Immature natural killer cell (primary cell): ENCODE measurements at regions not wholly inside any gene's neighbourhood (a gene's known extent, or its start where the extent isn't known, plus 50 kb on each side); places are given as distances from the start of the nearest gene placed in this dataset.

Experiments used
- DNase-seq, 3 donors: peaks; one replicate each; pipeline ENCODE4 v3.0.0; 2022; ENCODE audit warnings: mixed read lengths in 1 of 3
- H3K27ac Mint-ChIP-seq, 6 donors: one replicate each; pipeline ENCODE4 v1.8.0; 2020; ENCODE audit warnings: mixed read lengths in 6 of 6, mild to moderate bottlenecking in 5 of 6, inconsistent platforms in 4 of 6, moderate library complexity in 3 of 6
- H3K27me3 Mint-ChIP-seq, 3 donors: one replicate each; pipeline ENCODE4 v1.8.0; 2020 to 2021; ENCODE audit warnings: low read depth in 3 of 3, mild to moderate bottlenecking in 3 of 3, mixed read lengths in 3 of 3, moderate library complexity in 3 of 3, inconsistent platforms in 1 of 3
- H3K36me3 Mint-ChIP-seq, 3 donors: one replicate each; pipeline ENCODE4 v1.8.0; 2020; ENCODE audit warnings: mixed read lengths in 3 of 3, inconsistent platforms in 2 of 3, mild to moderate bottlenecking in 2 of 3
- H3K4me1 Mint-ChIP-seq, 2 donors: one replicate each; pipeline ENCODE4 v1.8.0; 2020; ENCODE audit warnings: inconsistent platforms in 2 of 2, mild to moderate bottlenecking in 2 of 2, mixed read lengths in 2 of 2, moderate library complexity in 1 of 2
- H3K4me3 Mint-ChIP-seq, 5 donors: one replicate each; pipeline ENCODE4 v1.8.0; 2020; ENCODE audit warnings: mild to moderate bottlenecking in 5 of 5, mixed read lengths in 5 of 5, inconsistent platforms in 3 of 5, moderate library complexity in 3 of 5
- H3K9me3 Mint-ChIP-seq, 6 donors: one replicate each; pipeline ENCODE4 v1.8.0; 2020; ENCODE audit warnings: mild to moderate bottlenecking in 6 of 6, mixed read lengths in 6 of 6, inconsistent platforms in 4 of 6, moderate library complexity in 3 of 6

GRCh38 chr11:26191193-26191592, 140.7 kb upstream of the ANO3 start:
- H3K4me1 Mint-ChIP-seq: no peaks in the 10 kb centered on the region
- H3K9me3 Mint-ChIP-seq: peaks cover 0 to 36% (median 13%) of the 10 kb centered on the region in 6 donors
- H3K27me3 Mint-ChIP-seq: no peaks in the 10 kb centered on the region
- H3K4me3 Mint-ChIP-seq: no peak overlapping the region
- H3K27ac Mint-ChIP-seq: no peak overlapping the region
- H3K36me3 Mint-ChIP-seq: no peaks in the 10 kb centered on the region
- no peak for DNase-seq

GRCh38 chr11:26193694-26194365, 138.1 kb upstream of the ANO3 start:
- Mint-ChIP-seq H3K36me3 (no peaks in the 10 kb centered on the region), H3K27me3 (peaks cover 0 to 4% (median 0%) of the 10 kb centered on the region in 3 donors), H3K4me3 (no peak overlapping the region), H3K27ac (no peak overlapping the region), H3K9me3 (peaks cover 4 to 36% (median 14%) of the 10 kb centered on the region in 6 donors), H3K4me1 (no peaks in the 10 kb centered on the region)
- DNase-seq: no peak

GRCh38 chr11:26194881-26195280, 137.0 kb upstream of the ANO3 start:
- Mint-ChIP-seq H3K4me3 (no peak overlapping the region), H3K9me3 (peaks cover 4 to 33% (median 14%) of the 10 kb centered on the region in 6 donors), H3K4me1 (no peaks in the 10 kb centered on the region), H3K27me3 (peaks cover 0 to 4% (median 0%) of the 10 kb centered on the region in 3 donors), H3K36me3 (no peaks in the 10 kb centered on the region), H3K27ac (no peak overlapping the region)
- no peak for DNase-seq

GRCh38 chr11:26198532-26199096, 133.3 kb upstream of the ANO3 start:
- Mint-ChIP-seq H3K4me3 (no peak overlapping the region), H3K9me3 (peaks cover 0 to 42% (median 16%) of the 10 kb centered on the region in 6 donors), H3K27ac (no peak overlapping the region), H3K36me3 (no peaks in the 10 kb centered on the region), H3K4me1 (no peaks in the 10 kb centered on the region), H3K27me3 (peaks cover 0 to 6% (median 0%) of the 10 kb centered on the region in 3 donors)
- DNase-seq: no peak

DNA sequence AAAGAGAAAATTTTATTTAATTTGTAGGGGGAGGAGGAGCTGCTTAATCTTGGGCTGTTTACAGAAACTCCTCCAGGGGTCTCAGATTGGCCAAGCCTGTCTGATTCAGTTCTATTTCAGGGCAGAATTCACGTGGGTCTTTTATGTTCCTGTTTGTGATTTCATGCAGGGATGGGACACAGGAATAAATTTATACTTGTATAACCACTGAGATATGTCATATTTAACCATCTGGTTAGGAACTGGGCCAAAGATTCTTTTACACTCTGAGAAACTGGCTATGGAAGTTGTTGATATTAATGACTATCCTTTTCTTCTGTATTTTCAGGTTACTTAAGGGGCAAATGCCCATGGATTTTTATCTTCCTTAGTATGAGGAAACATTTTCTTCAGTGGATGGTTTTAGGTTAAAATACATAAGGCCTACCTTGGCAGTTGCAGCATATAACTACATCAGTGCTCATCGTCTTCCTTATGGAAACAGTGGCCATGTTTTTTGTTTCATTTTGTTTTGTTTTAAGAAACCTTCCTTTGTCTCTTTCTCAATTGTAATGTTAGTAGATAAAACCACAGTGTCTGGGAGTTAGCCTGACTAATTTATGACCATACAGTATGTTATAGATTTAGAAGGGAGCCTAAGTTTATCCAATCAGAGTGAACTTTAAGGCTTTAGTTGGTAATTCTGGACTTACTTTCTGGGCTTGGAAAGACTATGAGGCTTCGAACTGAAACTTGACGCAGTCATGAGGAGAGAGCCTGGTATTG, 132.4 kb upstream of the ANO3 start:
- H3K27ac Mint-ChIP-seq: no peak overlapping the region
- DNase-seq: no peak
- peaks cover 0 to 6% (median 0%) of the 10 kb centered on the region in 3 donors for H3K27me3 Mint-ChIP-seq
- H3K4me1 Mint-ChIP-seq: no peaks in the 10 kb centered on the region
- no peaks in the 10 kb centered on the region for H3K36me3 Mint-ChIP-seq
- H3K4me3 Mint-ChIP-seq: no peak overlapping the region
- peaks cover 0 to 38% (median 15%) of the 10 kb centered on the region in 6 donors for H3K9me3 Mint-ChIP-seq

DNA sequence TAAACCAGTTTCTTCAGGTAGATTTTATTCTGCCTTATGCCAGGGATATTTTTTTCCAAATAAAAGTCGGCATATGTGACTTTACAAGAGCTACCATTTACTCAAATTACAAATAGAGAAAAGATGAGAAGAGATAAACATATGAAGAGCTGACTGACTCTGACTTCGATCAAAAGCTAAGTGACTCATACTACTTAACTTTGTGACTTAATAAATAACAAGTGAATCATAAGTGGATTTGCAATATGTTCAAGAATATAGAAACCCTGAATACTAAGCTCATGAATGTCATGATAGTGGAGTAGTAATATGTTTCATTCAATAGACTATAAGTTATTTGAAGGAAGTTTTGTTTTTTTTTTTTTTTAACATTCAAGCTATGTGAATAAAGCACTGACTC, 130.5 kb upstream of the ANO3 start:
- Mint-ChIP-seq H3K36me3 (no peaks in the 10 kb centered on the region), H3K4me3 (no peak overlapping the region), H3K27ac (no peak overlapping the region), H3K9me3 (peaks cover 0 to 27% (median 12%) of the 10 kb centered on the region in 6 donors), H3K4me1 (no peaks in the 10 kb centered on the region), H3K27me3 (peaks cover 0 to 6% (median 0%) of the 10 kb centered on the region in 3 donors)
- no peak for DNase-seq

- no peaks in the 10 kb centered on the region for H3K36me3 Mint-ChIP-seq
- no peak overlapping the region for H3K27ac Mint-ChIP-seq
- DNase-seq: no peak
- peaks cover 0 to 29% (median 12%) of the 10 kb centered on the region in 6 donors for H3K9me3 Mint-ChIP-seq
- no peaks in the 10 kb centered on the region for H3K4me1 Mint-ChIP-seq
- peaks cover 0 to 4% (median 0%) of the 10 kb centered on the region in 3 donors for H3K27me3 Mint-ChIP-seq
- H3K4me3 Mint-ChIP-seq: no peak overlapping the region
Observed at GRCh38 chr11:26202754-26203153, 129.2 kb upstream of the ANO3 start.

DNA sequence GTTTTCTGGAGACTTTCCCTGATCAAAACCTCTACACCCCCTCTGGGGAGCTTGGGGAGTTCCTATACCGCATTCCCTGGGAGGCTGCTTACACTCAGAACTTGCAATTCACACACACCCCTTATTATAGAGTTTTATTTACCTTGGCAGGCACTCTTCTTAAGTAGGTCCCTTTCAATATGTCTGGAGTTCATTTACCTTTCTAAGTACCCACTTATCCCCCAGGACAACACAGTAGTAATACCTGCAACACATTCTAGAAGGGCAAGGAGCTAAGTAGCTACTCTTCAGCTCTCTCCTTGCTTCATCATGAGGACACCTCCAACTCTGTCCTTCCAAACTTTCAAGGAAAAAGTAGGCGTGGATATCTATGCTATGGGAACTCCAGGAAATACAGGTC, 127.8 kb upstream of the ANO3 start:
- Mint-ChIP-seq H3K36me3 (no peaks in the 10 kb centered on the region), H3K27me3 (peaks cover 0 to 2% (median 0%) of the 10 kb centered on the region in 3 donors), H3K4me1 (no peaks in the 10 kb centered on the region), H3K9me3 (peaks cover 2 to 25% (median 10%) of the 10 kb centered on the region in 6 donors), H3K4me3 (no peak overlapping the region), H3K27ac (no peak overlapping the region)
- no peak for DNase-seq

DNA sequence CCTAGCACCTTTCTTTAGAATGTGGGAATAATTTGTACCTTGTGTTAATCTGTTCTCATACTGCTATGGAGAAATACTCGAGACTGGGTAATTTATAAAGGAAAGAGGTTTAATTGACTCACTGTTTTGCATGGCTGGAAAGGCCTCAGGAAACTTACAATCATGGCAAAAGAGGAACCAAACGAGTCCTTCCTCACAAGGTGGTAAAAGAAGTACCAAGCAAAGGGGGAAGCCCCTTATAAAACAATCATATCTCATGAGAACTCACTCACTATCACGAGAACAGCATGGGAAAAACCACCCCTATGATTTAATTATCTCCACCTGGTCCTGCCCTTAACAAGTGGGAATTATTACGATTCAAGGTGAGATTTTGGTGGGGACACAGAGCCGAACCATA, 127.1 kb upstream of the ANO3 start:
- no peak overlapping the region for H3K27ac Mint-ChIP-seq
- H3K9me3 Mint-ChIP-seq: peaks cover 2 to 25% (median 10%) of the 10 kb centered on the region in 6 donors
- no peaks in the 10 kb centered on the region for H3K36me3 Mint-ChIP-seq
- DNase-seq: no peak
- peaks cover 0 to 2% (median 0%) of the 10 kb centered on the region in 3 donors for H3K27me3 Mint-ChIP-seq
- no peaks in the 10 kb centered on the region for H3K4me1 Mint-ChIP-seq
- H3K4me3 Mint-ChIP-seq: no peak overlapping the region

- Mint-ChIP-seq H3K9me3 (peaks cover 2 to 42% (median 7%) of the 10 kb centered on the region in 6 donors), H3K27me3 (peaks cover 0 to 2% (median 0%) of the 10 kb centered on the region in 3 donors), H3K36me3 (no peaks in the 10 kb centered on the region), H3K4me1 (no peaks in the 10 kb centered on the region), H3K4me3 (no peak overlapping the region), H3K27ac (no peak overlapping the region)
- no peak for DNase-seq
Observed at GRCh38 chr11:26219183-26220117, 112.5 kb upstream of the ANO3 start.

DNA sequence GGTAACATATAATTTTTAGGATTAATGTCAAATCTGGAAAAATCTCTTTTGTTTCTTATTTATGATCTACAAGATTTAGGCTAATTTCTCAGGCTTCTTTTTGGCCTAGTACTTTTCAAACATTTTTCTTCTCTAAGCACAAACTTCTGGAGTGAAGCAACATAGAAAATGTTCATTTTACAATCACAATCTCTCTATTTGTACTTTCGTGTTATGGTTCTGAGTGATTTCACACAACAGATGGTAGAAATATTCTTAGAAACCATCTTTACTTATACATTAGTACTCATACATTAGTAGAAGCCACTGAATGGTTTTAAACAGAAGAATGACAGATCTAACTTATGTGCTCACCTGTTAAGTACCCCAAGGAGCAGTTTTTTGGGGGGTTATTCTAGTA, 106.3 kb upstream of the ANO3 start:
- Mint-ChIP-seq H3K4me1 (no peaks in the 10 kb centered on the region), H3K27me3 (peaks cover 0 to 2% (median 0%) of the 10 kb centered on the region in 3 donors), H3K9me3 (peaks cover 0 to 36% (median 11%) of the 10 kb centered on the region in 6 donors), H3K27ac (no peak overlapping the region), H3K4me3 (no peak overlapping the region), H3K36me3 (no peaks in the 10 kb centered on the region)
- no peak for DNase-seq

GRCh38 chr11:26227301-26227746, 104.6 kb upstream of the ANO3 start:
- H3K4me3 Mint-ChIP-seq: no peak overlapping the region
- H3K4me1 Mint-ChIP-seq: no peaks in the 10 kb centered on the region
- peaks cover 0 to 37% (median 11%) of the 10 kb centered on the region in 6 donors for H3K9me3 Mint-ChIP-seq
- no peaks in the 10 kb centered on the region for H3K36me3 Mint-ChIP-seq
- DNase-seq: no peak
- H3K27me3 Mint-ChIP-seq: peaks cover 0 to 2% (median 0%) of the 10 kb centered on the region in 3 donors
- H3K27ac Mint-ChIP-seq: no peak overlapping the region

GRCh38 chr11:26227883-26228502, 103.9 kb upstream of the ANO3 start:
- H3K36me3 Mint-ChIP-seq: no peaks in the 10 kb centered on the region
- no peaks in the 10 kb centered on the region for H3K4me1 Mint-ChIP-seq
- DNase-seq: no peak
- no peak overlapping the region for H3K4me3 Mint-ChIP-seq
- no peak overlapping the region for H3K27ac Mint-ChIP-seq
- peaks cover 0 to 39% (median 11%) of the 10 kb centered on the region in 6 donors for H3K9me3 Mint-ChIP-seq
- H3K27me3 Mint-ChIP-seq: peaks cover 0 to 2% (median 0%) of the 10 kb centered on the region in 3 donors
